Endodermal cell (in vitro differentiated cells): ENCODE measurements at regions not wholly inside any gene's neighbourhood (a gene's known extent, or its start where the extent isn't known, plus 50 kb on each side); places are given as distances from the start of the nearest gene placed in this dataset.

Experiments
- DNase-seq: peaks from one replicate; pipeline ENCODE4 v3.0.0-alpha.2; 2017
- H3K27ac ChIP-seq: 2 replicates; pipeline ENCODE4 v1.5.1; 2013; ENCODE audit warnings: mild to moderate bottlenecking, low read depth, low read length, moderate library complexity
- H3K27me3 ChIP-seq: 2 replicates; pipeline ENCODE4 v1.6.1; 2013; ENCODE audit warnings: mild to moderate bottlenecking, low read length, moderate library complexity; ENCODE audit not compliant: insufficient read depth, control insufficient read depth, poor library complexity, severe bottlenecking
- H3K36me3 ChIP-seq: 2 replicates; pipeline ENCODE4 v1.7.0; 2013; ENCODE audit warnings: mild to moderate bottlenecking, low read length, moderate library complexity; ENCODE audit not compliant: control insufficient read depth, insufficient read depth
- H3K4me1 ChIP-seq: one replicate; pipeline ENCODE4 v1.7.0; 2013; ENCODE audit warnings: low read length; ENCODE audit not compliant: control insufficient read depth, insufficient read depth
- H3K4me3 ChIP-seq: 2 replicates; pipeline ENCODE4 v1.5.1; 2013; ENCODE audit warnings: mild to moderate bottlenecking, low read length, moderate library complexity
- H3K9ac ChIP-seq: 2 replicates; pipeline ENCODE4 v1.6.1; 2013; ENCODE audit warnings: mild to moderate bottlenecking, low read length, moderate library complexity; ENCODE audit not compliant: poor library complexity, severe bottlenecking; ENCODE audit errors: extremely low read depth
- H3K9me3 ChIP-seq: 2 replicates; pipeline ENCODE4 v1.6.1; 2013; ENCODE audit warnings: mild to moderate bottlenecking, low read length, moderate library complexity; ENCODE audit not compliant: control insufficient read depth
- H3K27ac Mint-ChIP-seq: 2 replicates; pipeline ENCODE4 v1.8.0; 2020; ENCODE audit warnings: mixed read lengths
- H3K27me3 Mint-ChIP-seq: 2 replicates; pipeline ENCODE4 v1.8.0; 2021; ENCODE audit warnings: mild to moderate bottlenecking, mixed read lengths; ENCODE audit not compliant: insufficient read depth
- H3K36me3 Mint-ChIP-seq: 2 replicates; pipeline ENCODE4 v1.8.0; 2020; ENCODE audit warnings: low read depth, mixed read lengths
- H3K4me1 Mint-ChIP-seq: 2 replicates; pipeline ENCODE4 v1.8.0; 2020; ENCODE audit warnings: mixed read lengths
- H3K4me3 Mint-ChIP-seq: 2 replicates; pipeline ENCODE4 v1.8.0; 2020; ENCODE audit warnings: mild to moderate bottlenecking, moderate library complexity, mixed read lengths
- H3K9me3 Mint-ChIP-seq: 2 replicates; pipeline ENCODE4 v1.8.0; 2020; ENCODE audit warnings: mild to moderate bottlenecking, mixed read lengths
- WGBS, 2 experiments: methylation state at CpG; one replicate each; pipeline versions ENCODE4 v1.1.5 to v1.1.7; 2013; ENCODE audit warnings: missing lambda C conversion rate in 2 of 2, mixed read lengths in 1 of 2; ENCODE audit not compliant: insufficient coverage in 1 of 2, insufficient read length in 1 of 2; 5-methylcytosine and 5-hydroxymethylcytosine counted together
- TF ChIP-seq, protein P1 (sequence below): fragments of 200-600 bp; sonication (generic); conservative IDR thresholded peaks from 2 replicates; pipeline ENCODE4 v1.5.0; 2021; ENCODE audit warnings: antibody characterized with exemption, mild to moderate bottlenecking

DNA sequence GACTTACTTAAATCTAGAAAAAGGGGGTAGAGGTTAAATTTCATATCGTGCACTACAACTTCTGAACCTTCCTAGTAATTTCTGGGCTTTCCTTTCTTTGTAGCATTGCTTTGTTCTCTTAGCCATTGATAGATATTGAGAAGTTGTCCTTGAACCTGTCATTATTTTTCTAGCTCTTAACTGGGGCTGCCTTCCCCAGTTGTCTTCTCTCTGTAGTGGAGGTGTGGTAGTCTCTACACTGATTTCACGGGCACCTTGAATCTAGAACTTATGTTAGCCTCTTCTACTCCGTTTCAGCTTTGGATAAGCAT, 504.0 kb downstream of the PCNX1 start:
- H3K4me1 ChIP-seq, result peaks cover 19% of the 10 kb centered on the region
- TF ChIP-seq, protein P1, sequence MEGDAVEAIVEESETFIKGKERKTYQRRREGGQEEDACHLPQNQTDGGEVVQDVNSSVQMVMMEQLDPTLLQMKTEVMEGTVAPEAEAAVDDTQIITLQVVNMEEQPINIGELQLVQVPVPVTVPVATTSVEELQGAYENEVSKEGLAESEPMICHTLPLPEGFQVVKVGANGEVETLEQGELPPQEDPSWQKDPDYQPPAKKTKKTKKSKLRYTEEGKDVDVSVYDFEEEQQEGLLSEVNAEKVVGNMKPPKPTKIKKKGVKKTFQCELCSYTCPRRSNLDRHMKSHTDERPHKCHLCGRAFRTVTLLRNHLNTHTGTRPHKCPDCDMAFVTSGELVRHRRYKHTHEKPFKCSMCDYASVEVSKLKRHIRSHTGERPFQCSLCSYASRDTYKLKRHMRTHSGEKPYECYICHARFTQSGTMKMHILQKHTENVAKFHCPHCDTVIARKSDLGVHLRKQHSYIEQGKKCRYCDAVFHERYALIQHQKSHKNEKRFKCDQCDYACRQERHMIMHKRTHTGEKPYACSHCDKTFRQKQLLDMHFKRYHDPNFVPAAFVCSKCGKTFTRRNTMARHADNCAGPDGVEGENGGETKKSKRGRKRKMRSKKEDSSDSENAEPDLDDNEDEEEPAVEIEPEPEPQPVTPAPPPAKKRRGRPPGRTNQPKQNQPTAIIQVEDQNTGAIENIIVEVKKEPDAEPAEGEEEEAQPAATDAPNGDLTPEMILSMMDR, result no peak
- Mint-ChIP-seq H3K36me3 (peaks cover 16% of the 10 kb centered on the region), H3K4me3 (no peak overlapping the region), H3K27me3 (no peaks in the 10 kb centered on the region), H3K9me3 (peaks cover 3% of the 10 kb centered on the region), H3K4me1 (peaks cover 30% of the 10 kb centered on the region), H3K27ac (no peak overlapping the region)
- H3K27me3 ChIP-seq, result no peaks in the 10 kb centered on the region
- no peak for DNase-seq
- no peak overlapping the region for H3K9ac ChIP-seq
- 86 to 97% methylated on average over 3 of the region's 3 CpGs for WGBS, 2 experiments
- no peak overlapping the region for H3K27ac ChIP-seq
- H3K9me3 ChIP-seq, result no peaks in the 10 kb centered on the region
- H3K36me3 ChIP-seq, result peaks cover 7% of the 10 kb centered on the region
- H3K4me3 ChIP-seq, result no peak overlapping the region

DNA sequence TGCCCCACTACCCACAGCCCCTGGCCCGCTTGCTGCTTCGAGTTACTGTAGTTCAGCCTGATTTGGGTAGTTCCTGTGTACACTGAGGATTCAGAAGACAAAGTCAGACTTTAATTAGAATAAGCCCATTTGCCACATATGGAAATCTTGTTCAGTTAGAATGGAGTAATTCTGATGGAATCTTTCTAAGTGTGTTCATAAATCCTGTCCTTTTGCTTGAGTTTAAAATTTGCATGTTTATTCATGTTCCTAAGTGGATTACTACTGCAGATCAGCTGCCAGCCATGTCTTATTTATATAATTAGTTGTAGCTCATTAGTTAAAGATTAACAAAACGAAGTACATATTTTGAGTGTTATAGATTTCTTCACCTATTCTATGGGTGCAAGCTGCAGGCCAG, 504.5 kb downstream of the PCNX1 start:
- WGBS, 2 experiments, result 94% methylated on average over 3 of the region's 3 CpGs; no CpG with 5 or more reads in 1 of the 2 experiments
- no peak overlapping the region for H3K27ac Mint-ChIP-seq
- TF ChIP-seq, protein P1, result no peak

DNA sequence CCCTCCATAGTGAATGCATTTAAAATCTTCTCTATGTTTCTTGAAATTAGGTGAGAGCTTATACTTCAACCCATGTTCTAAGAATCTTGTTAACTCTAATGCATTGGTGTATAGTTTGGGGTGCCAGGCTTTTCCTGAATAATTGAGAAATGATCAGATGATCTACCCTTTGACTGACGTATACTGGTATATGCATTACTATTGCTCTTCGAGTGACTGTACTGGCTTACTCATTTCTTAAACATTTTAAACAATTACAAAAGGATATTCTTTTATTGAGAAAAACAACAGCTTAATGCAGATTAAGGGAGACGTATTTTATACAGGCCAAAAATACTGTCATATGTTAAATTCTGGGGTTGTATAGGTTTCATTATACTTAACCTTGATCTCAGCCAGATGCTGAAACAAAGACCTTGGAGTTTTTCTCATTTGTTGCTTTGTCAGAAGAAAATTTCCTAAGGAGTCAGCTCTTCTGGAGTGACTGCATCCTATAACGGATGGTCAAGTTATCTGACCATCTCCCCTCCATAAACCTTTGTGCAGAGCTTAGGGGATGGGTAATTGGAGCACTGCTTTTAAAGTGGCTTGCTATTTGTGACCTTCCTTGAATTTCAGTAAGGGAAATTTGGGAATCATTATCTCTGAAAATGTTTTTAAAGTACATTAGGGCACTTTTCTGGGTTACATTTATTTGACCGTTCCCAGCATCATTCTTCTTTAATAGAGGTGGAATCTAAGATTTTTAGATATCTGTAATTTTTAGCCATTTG, 507.6 kb downstream of the PCNX1 start:
- no peaks in the 10 kb centered on the region for H3K27me3 ChIP-seq
- no peak overlapping the region for H3K4me3 Mint-ChIP-seq
- TF ChIP-seq, protein P1, result no peak
- no peaks in the 10 kb centered on the region for H3K9me3 ChIP-seq
- peaks cover 19% of the 10 kb centered on the region for H3K36me3 ChIP-seq
- DNase-seq, result no peak
- H3K4me1 Mint-ChIP-seq, result peaks cover 13% of the 10 kb centered on the region
- H3K4me1 ChIP-seq, result peaks cover 6% of the 10 kb centered on the region
- no peak overlapping the region for H3K27ac ChIP-seq
- H3K27me3 Mint-ChIP-seq, result no peaks in the 10 kb centered on the region
- no peak overlapping the region for H3K9ac ChIP-seq
- no peak overlapping the region for H3K4me3 ChIP-seq
- peaks cover 29% of the 10 kb centered on the region for H3K36me3 Mint-ChIP-seq
- WGBS, 2 experiments, result 80 to 92% methylated on average over 1 to 5 of the region's 5 CpGs
- H3K9me3 Mint-ChIP-seq, result peaks cover 3% of the 10 kb centered on the region
- H3K27ac Mint-ChIP-seq, result no peak overlapping the region

More for the DNA sequence above, 504.5 kb downstream of the PCNX1 start:
- H3K4me3 Mint-ChIP-seq, result no peak overlapping the region
- H3K36me3 ChIP-seq, result peaks cover 11% of the 10 kb centered on the region
- no peak for DNase-seq
- H3K9me3 ChIP-seq, result no peaks in the 10 kb centered on the region
- peaks cover 30% of the 10 kb centered on the region for H3K4me1 Mint-ChIP-seq
- no peaks in the 10 kb centered on the region for H3K27me3 Mint-ChIP-seq
- H3K9me3 Mint-ChIP-seq, result peaks cover 3% of the 10 kb centered on the region
- no peaks in the 10 kb centered on the region for H3K27me3 ChIP-seq
- peaks cover 19% of the 10 kb centered on the region for H3K36me3 Mint-ChIP-seq
- H3K9ac ChIP-seq, result no peak overlapping the region
- H3K4me3 ChIP-seq, result no peak overlapping the region
- H3K4me1 ChIP-seq, result peaks cover 19% of the 10 kb centered on the region
- H3K27ac ChIP-seq, result no peak overlapping the region
